PFSK-1 (cell line): ENCODE measurements at regions not wholly inside any gene's neighbourhood (a gene's known extent, or its start where the extent isn't known, plus 50 kb on each side); places are given as distances from the start of the nearest gene placed in this dataset.

ENCODE experiments used
- FOXP2 ChIP-seq: optimal IDR thresholded peaks from 2 replicates; pipeline ENCODE3; 2011; ENCODE audit warnings: borderline replicate concordance, control low read depth, inconsistent platforms; ENCODE audit not compliant: insufficient read depth; ENCODE audit errors: extremely low read length, extremely low read depth
- POLR2AphosphoS5 ChIP-seq: IDR thresholded peaks from 2 replicates; pipeline ENCODE4 v1.6.1; 2012; ENCODE audit warnings: low read depth, mild to moderate bottlenecking, control low read depth, low read length, moderate library complexity
- SIN3A ChIP-seq: IDR thresholded peaks from 2 replicates; pipeline ENCODE4 v1.6.1; 2012; ENCODE audit warnings: mild to moderate bottlenecking, low read length, moderate library complexity, borderline replicate concordance; ENCODE audit not compliant: insufficient read depth
- TAF1 ChIP-seq: IDR thresholded peaks from 2 replicates; pipeline ENCODE4 v1.6.1; 2012; ENCODE audit warnings: low read length, control low read depth, borderline replicate concordance; ENCODE audit not compliant: insufficient read depth
- TF ChIP-seq, protein P1 (sequence below), 2 experiments: IDR thresholded peaks; 2 replicates each; pipeline versions ENCODE4 v1.6.1 to v1.8.0; 2011 to 2012; ENCODE audit warnings: low read depth in 2 of 2, low read length in 2 of 2, control low read depth in 1 of 2, inconsistent platforms in 1 of 2, mild to moderate bottlenecking in 1 of 2, moderate library complexity in 1 of 2; ENCODE audit not compliant: insufficient read depth in 1 of 2

- TF ChIP-seq TAF1, result no peak
- no peak for TF ChIP-seq SIN3A
- TF ChIP-seq, protein P1, sequence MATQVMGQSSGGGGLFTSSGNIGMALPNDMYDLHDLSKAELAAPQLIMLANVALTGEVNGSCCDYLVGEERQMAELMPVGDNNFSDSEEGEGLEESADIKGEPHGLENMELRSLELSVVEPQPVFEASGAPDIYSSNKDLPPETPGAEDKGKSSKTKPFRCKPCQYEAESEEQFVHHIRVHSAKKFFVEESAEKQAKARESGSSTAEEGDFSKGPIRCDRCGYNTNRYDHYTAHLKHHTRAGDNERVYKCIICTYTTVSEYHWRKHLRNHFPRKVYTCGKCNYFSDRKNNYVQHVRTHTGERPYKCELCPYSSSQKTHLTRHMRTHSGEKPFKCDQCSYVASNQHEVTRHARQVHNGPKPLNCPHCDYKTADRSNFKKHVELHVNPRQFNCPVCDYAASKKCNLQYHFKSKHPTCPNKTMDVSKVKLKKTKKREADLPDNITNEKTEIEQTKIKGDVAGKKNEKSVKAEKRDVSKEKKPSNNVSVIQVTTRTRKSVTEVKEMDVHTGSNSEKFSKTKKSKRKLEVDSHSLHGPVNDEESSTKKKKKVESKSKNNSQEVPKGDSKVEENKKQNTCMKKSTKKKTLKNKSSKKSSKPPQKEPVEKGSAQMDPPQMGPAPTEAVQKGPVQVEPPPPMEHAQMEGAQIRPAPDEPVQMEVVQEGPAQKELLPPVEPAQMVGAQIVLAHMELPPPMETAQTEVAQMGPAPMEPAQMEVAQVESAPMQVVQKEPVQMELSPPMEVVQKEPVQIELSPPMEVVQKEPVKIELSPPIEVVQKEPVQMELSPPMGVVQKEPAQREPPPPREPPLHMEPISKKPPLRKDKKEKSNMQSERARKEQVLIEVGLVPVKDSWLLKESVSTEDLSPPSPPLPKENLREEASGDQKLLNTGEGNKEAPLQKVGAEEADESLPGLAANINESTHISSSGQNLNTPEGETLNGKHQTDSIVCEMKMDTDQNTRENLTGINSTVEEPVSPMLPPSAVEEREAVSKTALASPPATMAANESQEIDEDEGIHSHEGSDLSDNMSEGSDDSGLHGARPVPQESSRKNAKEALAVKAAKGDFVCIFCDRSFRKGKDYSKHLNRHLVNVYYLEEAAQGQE (IDR thresholded peaks at IDR 0.05; ENCODE audit: insufficient read depth in 1 of 2, low read depth in 2 of 2, low read length in 2 of 2), result no peak
- no peak for TF ChIP-seq FOXP2
- no peak for TF ChIP-seq POLR2AphosphoS5
Measured at GRCh38 chr3:159029306-159030026, 227.6 kb downstream of the MFSD1 start.

DNA sequence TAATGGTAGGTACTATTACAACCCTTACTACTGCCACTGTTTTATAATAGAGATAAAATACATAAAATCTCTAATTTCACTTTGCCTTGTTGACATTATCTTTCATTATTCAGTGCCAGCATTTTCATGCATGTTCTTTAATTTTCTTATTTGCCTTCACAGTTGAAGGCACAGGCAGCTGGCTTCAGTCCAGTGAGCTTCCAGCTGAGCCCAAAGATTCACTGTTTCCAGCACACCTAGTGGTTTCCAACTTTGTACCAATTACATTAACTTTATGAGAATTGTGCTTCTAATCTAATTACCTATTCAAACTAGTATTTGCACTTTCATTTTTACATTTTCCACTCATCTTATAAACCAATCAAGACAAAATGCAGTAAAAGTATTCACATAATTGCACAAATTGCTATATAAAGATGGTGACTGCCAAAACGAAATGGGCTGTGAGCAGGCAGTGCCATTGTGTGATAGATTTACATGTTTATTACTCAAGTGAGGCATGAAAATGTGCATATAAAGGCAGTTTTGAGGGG lies 228.3 kb downstream of the MFSD1 start:
- TF ChIP-seq SIN3A, result no peak
- TF ChIP-seq FOXP2, result no peak
- TF ChIP-seq, protein P1 (IDR thresholded peaks at IDR 0.05; ENCODE audit: insufficient read depth in 1 of 2, low read depth in 2 of 2, low read length in 2 of 2), result no peak
- no peak for TF ChIP-seq TAF1
- TF ChIP-seq POLR2AphosphoS5, result no peak

DNA sequence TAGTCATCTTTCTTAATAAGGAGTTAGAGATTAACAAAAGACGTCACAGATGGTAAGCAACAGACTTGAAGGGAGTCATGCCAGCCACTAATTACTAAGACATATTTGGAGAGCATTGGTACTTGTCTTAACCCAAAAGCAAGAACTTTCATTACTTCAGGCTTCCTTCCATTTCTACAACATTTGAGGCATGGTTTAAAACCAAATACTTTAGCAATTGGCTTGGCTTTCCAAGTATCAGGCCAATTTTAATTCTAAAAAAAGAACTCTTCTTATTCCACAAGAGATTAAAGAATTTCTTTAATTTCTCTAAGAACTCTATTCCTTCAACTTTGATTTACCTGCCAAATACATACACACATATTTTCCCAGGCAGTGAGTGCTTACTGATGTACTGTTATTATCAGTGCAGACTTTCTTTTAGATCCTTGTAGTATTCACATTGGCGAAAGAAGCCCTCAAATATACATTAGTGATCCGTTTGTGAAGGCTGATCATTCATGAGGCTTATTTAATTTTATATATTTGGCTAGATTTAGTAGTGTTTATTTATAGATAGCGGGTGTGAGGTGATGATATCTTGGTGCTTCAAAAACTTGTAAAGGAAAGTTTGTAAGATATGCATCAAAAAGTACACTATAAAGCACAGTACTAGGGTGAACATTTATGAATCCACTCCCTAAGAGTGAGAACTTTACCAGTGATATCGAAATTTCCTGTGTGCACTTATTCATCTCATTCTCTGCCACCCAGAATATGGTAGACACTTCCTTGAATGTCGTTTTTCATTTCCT lies 229.2 kb downstream of the MFSD1 start:
- no peak for TF ChIP-seq POLR2AphosphoS5
- no peak for TF ChIP-seq SIN3A
- TF ChIP-seq, protein P1 (IDR thresholded peaks at IDR 0.05; ENCODE audit: insufficient read depth in 1 of 2, low read depth in 2 of 2, low read length in 2 of 2), result no peak
- no peak for TF ChIP-seq TAF1
- no peak for TF ChIP-seq FOXP2

GRCh38 chr3:159032311-159032710 lies 230.5 kb downstream of the MFSD1 start:
- TF ChIP-seq TAF1 (no peak), SIN3A (no peak), POLR2AphosphoS5 (no peak), FOXP2 (no peak)
- TF ChIP-seq, protein P1 (IDR thresholded peaks at IDR 0.05; ENCODE audit: insufficient read depth in 1 of 2, low read depth in 2 of 2, low read length in 2 of 2), result no peak
